ENCODE measurements at regions not wholly inside any gene's neighbourhood (a gene's known extent, or its start where the extent isn't known, plus 50 kb on each side); places are given as distances from the start of the nearest gene placed in this dataset.

- TF ChIP-seq POLR2A (IDR thresholded peaks at IDR 0.05; ENCODE audit: borderline replicate concordance, extremely low read depth, insufficient read depth, insufficient read length) (no peak), MAX (IDR thresholded peaks at IDR 0.05) (no peak), CTCF (IDR thresholded peaks at IDR 0.05 in 2 of 3, conservative IDR thresholded peaks at IDR 0.05 in 1 of 3; ENCODE audit: borderline replicate concordance in 1 of 3, insufficient read depth in 1 of 3, low read depth in 2 of 3, low read length in 2 of 3) (no peak), YY1 (IDR thresholded peaks at IDR 0.05; ENCODE audit: extremely low read depth, insufficient replicate concordance, low read depth, low read length) (no peak), ZFX (IDR thresholded peaks at IDR 0.05) (no peak)
Observed at GRCh38 chr2:194750926-194751325, 906.1 kb upstream of the SLC39A10 start.

Data from HCT116 (cell line).